HepG2 (cell line): ENCODE measurements at regions not wholly inside any gene's neighbourhood (a gene's known extent, or its start where the extent isn't known, plus 50 kb on each side); places are given as distances from the start of the nearest gene placed in this dataset.

Experiments
- ESRRA ChIP-seq: sonication (generic); formaldehyde crosslinking; IDR thresholded peaks from 2 replicates; pipeline ENCODE4 v1.5.1; 2020; ENCODE audit warnings: mild to moderate bottlenecking, low read depth, missing genetic modification reagents
- THYN1 ChIP-seq: sonication (generic); formaldehyde crosslinking; IDR thresholded peaks from 2 replicates; pipeline ENCODE4 v1.8.1; 2023; ENCODE audit warnings: low read depth, mild to moderate bottlenecking, moderate library complexity, missing genetic modification reagents, borderline replicate concordance
- ZFYVE20 ChIP-seq: sonication (generic); formaldehyde crosslinking; IDR thresholded peaks from 2 replicates; pipeline ENCODE4 v1.8.0; 2023; ENCODE audit warnings: low read depth, mild to moderate bottlenecking, moderate library complexity, missing genetic modification reagents, borderline replicate concordance
- ZNF777 ChIP-seq: sonication (generic); formaldehyde crosslinking; IDR thresholded peaks from 2 replicates; pipeline ENCODE4 v1.4.0; 2020; ENCODE audit warnings: missing genetic modification reagents
- TF ChIP-seq, protein P1 (sequence below): sonication (generic); formaldehyde crosslinking; IDR thresholded peaks from 2 replicates; pipeline ENCODE4 v1.5.0; 2020; ENCODE audit warnings: mild to moderate bottlenecking, missing genetic modification reagents, moderate library complexity

DNA sequence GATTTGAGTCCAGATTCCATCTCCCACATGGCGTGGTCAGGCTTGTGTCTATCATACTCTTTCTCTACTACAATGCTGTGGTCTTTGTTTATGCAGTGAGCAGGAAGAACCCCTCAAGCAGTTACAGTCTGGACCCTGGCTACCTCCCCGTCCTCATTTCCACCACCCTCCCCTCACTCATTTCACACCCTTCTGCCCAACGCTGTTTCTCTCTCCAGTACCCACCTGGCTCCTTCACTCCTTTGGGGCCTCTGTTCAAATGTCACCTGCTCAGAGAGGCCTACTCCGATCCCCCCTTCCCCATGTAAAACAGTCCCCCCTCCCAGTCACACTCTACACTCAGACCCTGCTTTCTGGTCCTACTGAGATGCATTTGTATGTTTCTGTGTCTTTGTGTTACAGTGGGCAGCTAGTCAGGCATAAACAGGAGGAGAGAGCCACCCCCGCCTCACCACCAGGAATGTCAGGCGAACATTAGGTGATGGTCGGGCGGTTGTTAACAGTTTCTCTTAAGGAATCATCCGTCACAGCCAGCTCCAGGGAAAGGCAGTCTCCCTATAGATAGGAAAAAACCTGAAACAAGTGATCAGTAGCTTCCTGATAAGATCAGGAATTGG, 53.7 kb upstream of the CA12 start:
- TF ChIP-seq ZFYVE20 (no peak), ZNF777 (CRISPR knock-in tag) (no peak), ESRRA (CRISPR knock-in tag) (no peak), THYN1 (CRISPR knock-in tag) (no peak)
- TF ChIP-seq, protein P1, sequence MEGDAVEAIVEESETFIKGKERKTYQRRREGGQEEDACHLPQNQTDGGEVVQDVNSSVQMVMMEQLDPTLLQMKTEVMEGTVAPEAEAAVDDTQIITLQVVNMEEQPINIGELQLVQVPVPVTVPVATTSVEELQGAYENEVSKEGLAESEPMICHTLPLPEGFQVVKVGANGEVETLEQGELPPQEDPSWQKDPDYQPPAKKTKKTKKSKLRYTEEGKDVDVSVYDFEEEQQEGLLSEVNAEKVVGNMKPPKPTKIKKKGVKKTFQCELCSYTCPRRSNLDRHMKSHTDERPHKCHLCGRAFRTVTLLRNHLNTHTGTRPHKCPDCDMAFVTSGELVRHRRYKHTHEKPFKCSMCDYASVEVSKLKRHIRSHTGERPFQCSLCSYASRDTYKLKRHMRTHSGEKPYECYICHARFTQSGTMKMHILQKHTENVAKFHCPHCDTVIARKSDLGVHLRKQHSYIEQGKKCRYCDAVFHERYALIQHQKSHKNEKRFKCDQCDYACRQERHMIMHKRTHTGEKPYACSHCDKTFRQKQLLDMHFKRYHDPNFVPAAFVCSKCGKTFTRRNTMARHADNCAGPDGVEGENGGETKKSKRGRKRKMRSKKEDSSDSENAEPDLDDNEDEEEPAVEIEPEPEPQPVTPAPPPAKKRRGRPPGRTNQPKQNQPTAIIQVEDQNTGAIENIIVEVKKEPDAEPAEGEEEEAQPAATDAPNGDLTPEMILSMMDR (CRISPR knock-in tag) = no peak
